Mesothelial cell of epicardium (in vitro differentiated cells): ENCODE measurements at regions not wholly inside any gene's neighbourhood (a gene's known extent, or its start where the extent isn't known, plus 50 kb on each side); places are given as distances from the start of the nearest gene placed in this dataset.

Experiments
- DNase-seq, 2 experiments: peaks; one replicate each; pipeline ENCODE4 v3.0.0; 2021; ENCODE audit warnings: low spot score in 2 of 2; ENCODE audit not compliant: unreplicated experiment in 2 of 2
- H3K27ac Mint-ChIP-seq: 2 replicates; pipeline ENCODE4 v1.8.0; 2021; ENCODE audit warnings: mixed read lengths
- H3K27me3 Mint-ChIP-seq: 2 replicates; pipeline ENCODE4 v1.8.0; 2021; ENCODE audit warnings: low read depth, mixed read lengths
- H3K36me3 Mint-ChIP-seq: 2 replicates; pipeline ENCODE4 v1.8.0; 2021; ENCODE audit warnings: mixed read lengths
- H3K4me1 Mint-ChIP-seq: 2 replicates; pipeline ENCODE4 v1.8.0; 2021; ENCODE audit warnings: mixed read lengths
- H3K4me3 Mint-ChIP-seq: 2 replicates; pipeline ENCODE4 v1.8.0; 2021; ENCODE audit warnings: mild to moderate bottlenecking, moderate library complexity, mixed read lengths
- H3K9me3 Mint-ChIP-seq: 2 replicates; pipeline ENCODE4 v1.8.0; 2021; ENCODE audit warnings: mixed read lengths
- TF ChIP-seq, protein P1 (sequence below): fragments of 200-600 bp; sonication (generic); IDR thresholded peaks from one replicate; pipeline ENCODE4 v1.5.0; 2021; ENCODE audit warnings: antibody characterized with exemption; ENCODE audit not compliant: unreplicated experiment

DNA sequence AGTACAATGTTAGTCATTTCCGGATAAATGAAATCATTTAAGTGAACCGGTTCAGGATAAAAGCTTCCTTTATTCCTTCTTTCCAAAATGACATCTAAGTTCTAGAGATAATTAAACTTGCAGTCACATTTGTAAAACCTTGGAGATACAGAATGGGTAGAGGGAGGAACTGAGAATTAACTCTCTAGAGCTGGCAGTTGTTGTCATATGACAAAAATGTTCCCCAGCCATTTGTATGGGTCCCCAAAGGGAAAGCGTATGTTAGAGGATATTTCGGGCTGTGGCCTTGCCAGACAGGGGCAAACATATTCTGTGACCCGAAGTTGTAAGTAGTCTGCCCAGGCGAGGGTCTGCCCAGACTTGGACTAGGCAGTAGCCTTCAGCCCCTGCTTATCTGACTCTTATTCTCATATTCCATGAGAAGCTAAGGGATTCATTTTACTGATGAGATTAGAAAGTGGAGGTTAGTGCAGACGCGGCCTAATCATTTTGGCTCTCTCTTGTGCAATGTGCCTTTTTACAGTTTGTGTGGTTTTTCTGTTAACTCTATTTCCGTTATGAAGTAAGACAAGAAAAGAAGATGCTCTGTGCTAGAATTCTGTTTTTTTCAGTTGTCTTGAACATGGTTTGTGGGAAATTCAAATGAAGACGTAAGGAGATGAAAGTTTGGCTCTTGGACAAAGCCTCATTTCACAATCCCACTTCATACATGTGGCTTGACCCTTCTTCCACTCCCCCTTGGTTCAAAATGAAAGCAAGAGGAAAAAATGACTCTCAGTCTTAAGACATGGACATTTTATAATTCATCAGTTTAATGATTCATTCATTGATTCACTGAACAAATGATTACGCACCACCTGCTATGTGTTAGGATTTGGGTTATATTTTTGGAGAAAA lies 2394.2 kb upstream of the AGA start:
- TF ChIP-seq, protein P1, sequence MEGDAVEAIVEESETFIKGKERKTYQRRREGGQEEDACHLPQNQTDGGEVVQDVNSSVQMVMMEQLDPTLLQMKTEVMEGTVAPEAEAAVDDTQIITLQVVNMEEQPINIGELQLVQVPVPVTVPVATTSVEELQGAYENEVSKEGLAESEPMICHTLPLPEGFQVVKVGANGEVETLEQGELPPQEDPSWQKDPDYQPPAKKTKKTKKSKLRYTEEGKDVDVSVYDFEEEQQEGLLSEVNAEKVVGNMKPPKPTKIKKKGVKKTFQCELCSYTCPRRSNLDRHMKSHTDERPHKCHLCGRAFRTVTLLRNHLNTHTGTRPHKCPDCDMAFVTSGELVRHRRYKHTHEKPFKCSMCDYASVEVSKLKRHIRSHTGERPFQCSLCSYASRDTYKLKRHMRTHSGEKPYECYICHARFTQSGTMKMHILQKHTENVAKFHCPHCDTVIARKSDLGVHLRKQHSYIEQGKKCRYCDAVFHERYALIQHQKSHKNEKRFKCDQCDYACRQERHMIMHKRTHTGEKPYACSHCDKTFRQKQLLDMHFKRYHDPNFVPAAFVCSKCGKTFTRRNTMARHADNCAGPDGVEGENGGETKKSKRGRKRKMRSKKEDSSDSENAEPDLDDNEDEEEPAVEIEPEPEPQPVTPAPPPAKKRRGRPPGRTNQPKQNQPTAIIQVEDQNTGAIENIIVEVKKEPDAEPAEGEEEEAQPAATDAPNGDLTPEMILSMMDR = no peak
- Mint-ChIP-seq H3K4me3 (no peak overlapping the region), H3K9me3 (peaks cover 3% of the 10 kb centered on the region), H3K27me3 (no peaks in the 10 kb centered on the region), H3K36me3 (no peaks in the 10 kb centered on the region), H3K4me1 (no peaks in the 10 kb centered on the region), H3K27ac (no peak overlapping the region)
- no peak for DNase-seq

DNA sequence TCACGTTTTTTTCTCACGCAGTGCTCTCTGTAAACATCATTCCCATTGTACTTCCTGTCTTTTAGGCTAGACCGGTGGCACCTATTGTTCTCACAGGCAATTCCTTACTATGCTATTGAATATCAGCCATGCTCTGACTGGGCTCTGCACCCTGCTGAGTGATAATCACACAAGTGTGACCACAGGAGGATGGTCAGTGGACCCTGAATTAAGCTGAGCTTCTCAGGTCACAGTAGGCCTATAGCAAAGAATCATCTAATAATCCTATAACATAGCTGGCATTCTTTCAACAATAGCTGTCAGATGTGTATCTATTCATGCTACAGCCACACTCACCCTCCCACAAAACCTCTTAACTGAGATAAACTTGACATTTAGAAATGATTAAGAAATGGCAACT lies 2399.8 kb upstream of the TENM3 start:
- no peaks in the 10 kb centered on the region for H3K9me3 Mint-ChIP-seq
- no peaks in the 10 kb centered on the region for H3K27me3 Mint-ChIP-seq

DNA sequence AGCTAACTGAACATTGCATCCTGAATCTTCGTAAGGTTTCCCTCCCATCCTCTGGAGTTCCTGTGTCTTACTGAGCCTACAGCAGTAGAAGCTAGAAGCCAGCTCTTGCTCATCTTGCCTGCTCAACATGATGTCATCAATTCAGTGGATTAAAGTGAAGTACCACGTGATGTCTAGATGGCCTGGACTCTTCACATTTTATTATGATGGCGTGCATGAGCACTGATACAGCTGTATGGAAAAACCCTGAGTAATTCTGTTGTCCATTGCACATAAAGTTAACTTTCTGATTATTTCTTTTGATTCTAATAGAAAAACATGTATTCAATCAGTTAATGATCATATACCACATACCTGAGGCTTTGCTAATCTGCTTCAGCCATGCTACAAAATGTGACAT lies 2387.7 kb upstream of the TENM3 start:
- H3K4me3 Mint-ChIP-seq = no peak overlapping the region
- H3K36me3 Mint-ChIP-seq = no peaks in the 10 kb centered on the region
- no peaks in the 10 kb centered on the region for H3K27me3 Mint-ChIP-seq
- no peaks in the 10 kb centered on the region for H3K4me1 Mint-ChIP-seq
- no peak overlapping the region for H3K27ac Mint-ChIP-seq
- DNase-seq = no peak
- H3K9me3 Mint-ChIP-seq = no peaks in the 10 kb centered on the region
- TF ChIP-seq, protein P1 = no peak

More for the DNA sequence above, 2399.8 kb upstream of the TENM3 start:
- H3K4me3 Mint-ChIP-seq = no peak overlapping the region
- no peak for DNase-seq
- no peak overlapping the region for H3K27ac Mint-ChIP-seq
- no peaks in the 10 kb centered on the region for H3K36me3 Mint-ChIP-seq
- no peaks in the 10 kb centered on the region for H3K4me1 Mint-ChIP-seq
- TF ChIP-seq, protein P1 = no peak

- TF ChIP-seq, protein P1 = no peak
- DNase-seq = no peak
- H3K27me3 Mint-ChIP-seq = no peaks in the 10 kb centered on the region
- H3K9me3 Mint-ChIP-seq = no peaks in the 10 kb centered on the region
- no peaks in the 10 kb centered on the region for H3K4me1 Mint-ChIP-seq
- H3K4me3 Mint-ChIP-seq = no peak overlapping the region
- no peak overlapping the region for H3K27ac Mint-ChIP-seq
- no peaks in the 10 kb centered on the region for H3K36me3 Mint-ChIP-seq
These were observed 2385.0 kb upstream of the TENM3 start for GRCh38 chr4:179858221-179858620.

DNA sequence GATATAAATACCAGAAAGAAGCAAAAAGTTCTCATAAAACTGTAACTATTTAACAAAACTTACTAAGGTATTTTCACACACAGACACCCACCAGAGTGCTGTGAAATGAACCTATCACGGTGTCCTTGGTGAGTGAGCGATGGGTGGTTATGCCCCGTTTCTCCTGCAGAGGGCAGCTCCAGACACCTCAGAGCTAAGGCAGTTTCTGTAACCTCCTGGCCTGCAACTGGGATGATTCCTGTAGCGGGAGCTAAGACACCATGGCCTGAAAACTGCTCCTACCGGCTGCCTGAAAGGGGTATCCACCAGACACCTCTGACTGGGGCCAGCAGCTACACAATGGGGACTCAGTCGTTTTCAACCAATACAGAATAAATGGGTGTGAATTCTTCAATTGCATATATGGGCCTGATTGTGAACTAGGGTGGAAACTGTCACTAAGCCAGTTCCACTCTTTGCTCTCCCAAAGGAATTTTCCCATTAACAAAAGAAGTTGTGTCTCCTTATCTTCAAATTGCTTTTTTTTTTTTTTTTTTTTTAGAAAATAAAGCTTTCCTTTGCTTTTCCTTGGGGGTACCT lies 2375.8 kb upstream of the TENM3 start:
- Mint-ChIP-seq H3K9me3 (no peaks in the 10 kb centered on the region), H3K27me3 (peaks cover 8% of the 10 kb centered on the region), H3K4me3 (no peak overlapping the region), H3K27ac (no peak overlapping the region), H3K4me1 (no peaks in the 10 kb centered on the region), H3K36me3 (no peaks in the 10 kb centered on the region)
- TF ChIP-seq, protein P1 = peak; percentile 75
- peak in 1 of 2 experiments; percentile 68 for DNase-seq
